GM19043 (cell line): ENCODE measurements at regions not wholly inside any gene's neighbourhood (a gene's known extent, or its start where the extent isn't known, plus 50 kb on each side); places are given as distances from the start of the nearest gene placed in this dataset.
"Not testable (repeated sequence)": the region's sequence is repeated elsewhere in the genome, so short reads cannot be mapped to it uniquely, and the experiment has no call there.

Source experiments
- ATAC-seq: cut with Tn5 transposase; IDR thresholded peaks from one replicate; pipeline ENCODE4 v1.9.1; 2021; ENCODE audit warnings: low read depth; ENCODE audit not compliant: unreplicated experiment

DNA sequence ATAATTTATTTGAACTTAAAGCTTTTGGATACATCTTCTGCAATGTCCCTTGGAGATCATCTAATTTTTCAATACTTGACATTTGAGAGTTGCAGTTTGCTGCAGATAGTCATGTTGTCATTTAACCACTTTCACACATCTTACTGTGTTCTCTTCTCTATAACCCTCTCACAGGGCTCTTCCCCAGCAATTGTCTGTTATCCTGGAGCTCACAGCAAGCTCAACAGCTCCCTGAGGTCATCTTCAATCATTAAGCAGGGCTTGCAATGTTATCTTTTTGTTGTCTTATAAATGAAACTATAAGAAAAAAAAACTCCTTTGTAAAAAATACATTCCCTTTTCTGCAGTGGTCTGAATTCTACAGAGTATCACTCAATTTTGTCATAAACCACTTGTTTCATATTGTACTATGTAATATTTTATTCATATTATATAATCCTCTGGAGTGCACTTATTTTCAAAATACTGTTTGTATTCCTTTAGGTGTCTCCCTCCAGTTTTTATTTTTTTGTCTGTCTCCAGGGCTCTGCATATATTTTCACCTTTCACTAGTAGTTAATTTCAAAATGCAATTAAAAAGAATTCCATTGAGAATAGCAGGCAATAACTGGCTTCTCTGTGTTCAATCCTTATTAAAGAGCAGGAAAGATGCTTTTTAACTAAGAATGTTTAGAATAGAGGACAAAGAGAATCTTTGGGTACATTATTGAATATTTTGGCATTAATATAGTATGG is 106.3 kb upstream of the ARSJ start:
- no peak for ATAC-seq

- no peak for ATAC-seq
These were observed 108.3 kb upstream of the ARSJ start for GRCh38 chr4:114087596-114088230.

DNA sequence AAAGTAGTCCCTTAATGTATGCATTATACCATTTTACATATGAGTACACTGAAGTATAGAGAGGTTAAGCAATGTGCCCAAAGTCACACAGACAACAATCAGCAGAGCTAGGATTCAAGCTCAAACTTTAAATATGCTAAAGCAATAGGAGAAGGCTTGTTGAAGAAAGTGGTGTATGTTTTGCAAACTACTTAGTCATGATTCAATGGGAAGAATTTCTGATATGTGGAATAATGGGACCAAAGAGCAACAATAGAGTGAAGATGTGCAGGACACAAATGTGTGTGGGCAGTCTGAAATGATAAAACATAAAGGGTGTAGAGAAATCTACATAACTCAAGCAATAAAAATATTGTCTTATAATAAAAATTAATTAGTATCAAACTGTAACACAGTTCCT is 109.0 kb upstream of the ARSJ start:
- ATAC-seq = no peak

DNA sequence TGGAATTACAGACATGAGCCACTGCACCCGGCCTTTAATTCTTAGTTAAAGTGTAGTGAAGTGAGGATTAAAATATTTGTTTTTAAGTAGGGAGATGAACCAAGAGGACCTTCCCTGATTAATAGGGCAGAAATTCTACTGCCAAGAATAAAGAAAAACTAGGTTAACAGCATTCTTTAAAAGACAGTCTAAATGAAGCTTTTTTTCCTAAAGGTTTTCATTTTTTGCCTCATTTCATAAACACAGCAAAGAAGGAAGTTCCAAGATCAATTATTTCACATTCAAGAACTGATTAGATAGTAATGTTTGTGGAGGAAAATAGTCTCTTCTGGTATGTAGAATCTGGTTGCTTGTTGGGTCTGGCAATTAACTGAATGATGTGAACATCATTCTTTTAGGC is 112.1 kb upstream of the ARSJ start:
- ATAC-seq = no peak

GRCh38 chr4:114093221-114093715 is 113.8 kb upstream of the ARSJ start:
- no peak for ATAC-seq

GRCh38 chr4:114100288-114101031 is 121.0 kb upstream of the ARSJ start:
- ATAC-seq = no peak

DNA sequence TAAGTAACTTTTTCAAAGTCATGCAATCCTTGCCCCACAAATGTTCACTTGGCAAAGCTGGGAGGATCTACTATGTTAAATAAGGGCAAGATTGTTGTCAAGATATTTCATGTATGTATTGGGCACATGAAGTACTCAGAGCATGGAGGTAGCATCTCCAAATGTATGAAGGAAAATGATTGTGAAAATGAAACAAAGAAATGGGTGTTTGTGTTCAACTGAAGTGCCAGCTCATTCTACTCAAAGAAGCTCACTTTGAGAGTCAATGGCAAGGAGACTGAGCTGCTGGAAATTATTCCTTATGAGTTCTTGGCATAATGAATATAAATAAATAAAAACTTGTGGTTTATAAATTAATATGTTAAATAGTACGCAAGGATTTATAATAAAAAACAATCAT is 124.5 kb upstream of the ARSJ start:
- no peak for ATAC-seq

- no peak for ATAC-seq
These were observed 129.4 kb upstream of the ARSJ start for GRCh38 chr4:114108869-114109268.

- no peak for ATAC-seq
These were observed 130.3 kb upstream of the ARSJ start for GRCh38 chr4:114109776-114110175.

- ATAC-seq = no peak
These were observed 136.1 kb upstream of the ARSJ start for GRCh38 chr4:114115526-114115925.

DNA sequence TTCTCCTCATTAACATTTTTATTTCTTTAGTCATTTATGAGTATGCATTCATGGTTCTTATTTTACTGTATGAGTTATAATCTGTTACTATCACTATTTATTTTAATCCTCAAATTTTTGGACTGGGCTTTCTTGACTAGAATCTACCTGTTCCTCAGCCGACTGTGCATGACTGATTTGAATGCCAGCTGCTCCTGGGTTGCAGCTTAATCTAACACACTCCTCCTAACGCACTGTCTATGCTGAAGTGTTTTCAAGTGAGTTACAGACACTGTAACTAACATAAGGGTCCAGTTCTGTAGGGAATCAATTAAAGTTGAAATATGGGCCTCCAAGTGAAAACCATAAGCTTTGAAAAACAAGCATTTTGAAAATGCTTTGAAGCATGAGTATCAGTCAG is 137.4 kb upstream of the ARSJ start:
- ATAC-seq = no peak

GRCh38 chr4:114121221-114121620 is 141.8 kb upstream of the ARSJ start:
- ATAC-seq = no peak

- no peak for ATAC-seq
These were observed 152.8 kb upstream of the ARSJ start for GRCh38 chr4:114132199-114132598.

- ATAC-seq = no peak
These were observed 153.4 kb upstream of the ARSJ start for GRCh38 chr4:114132830-114133229.

DNA sequence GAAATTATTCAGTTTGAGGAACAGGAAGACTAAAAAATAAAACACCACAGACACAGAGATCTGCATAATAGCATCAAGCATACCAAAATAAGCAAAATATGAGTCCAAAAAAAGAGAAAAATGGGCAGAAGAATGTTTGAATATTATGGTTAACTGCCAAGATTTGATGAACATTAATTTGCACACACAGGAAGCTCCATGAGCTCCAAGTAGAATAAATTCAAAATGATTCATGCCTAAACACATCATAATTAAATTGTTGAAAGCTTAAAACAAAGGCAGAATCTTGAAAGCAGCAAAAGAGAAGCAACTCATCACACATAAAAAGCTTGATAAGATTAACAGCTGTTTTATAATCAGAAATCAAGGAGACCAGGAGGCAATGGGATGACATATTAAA is 156.6 kb upstream of the ARSJ start:
- no peak for ATAC-seq

DNA sequence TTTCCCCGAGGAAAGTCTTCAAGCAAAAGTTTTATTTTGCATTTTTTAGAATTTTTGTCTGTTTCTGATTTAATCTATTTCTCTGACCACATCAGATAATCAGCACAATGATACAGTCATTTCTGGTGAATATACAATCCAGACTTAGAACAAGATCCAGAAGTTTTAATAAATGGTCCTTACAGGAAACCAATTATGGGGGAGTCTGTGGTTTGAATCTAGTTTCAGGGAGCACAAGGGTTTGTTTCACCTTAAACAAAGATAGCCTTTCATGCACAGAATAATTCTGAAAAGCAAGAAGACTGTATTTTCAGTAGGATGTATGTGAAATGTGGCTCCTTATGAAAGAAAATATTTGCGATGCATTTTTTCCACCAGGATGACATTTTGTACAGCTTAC is 158.5 kb upstream of the ARSJ start:
- no peak for ATAC-seq

DNA sequence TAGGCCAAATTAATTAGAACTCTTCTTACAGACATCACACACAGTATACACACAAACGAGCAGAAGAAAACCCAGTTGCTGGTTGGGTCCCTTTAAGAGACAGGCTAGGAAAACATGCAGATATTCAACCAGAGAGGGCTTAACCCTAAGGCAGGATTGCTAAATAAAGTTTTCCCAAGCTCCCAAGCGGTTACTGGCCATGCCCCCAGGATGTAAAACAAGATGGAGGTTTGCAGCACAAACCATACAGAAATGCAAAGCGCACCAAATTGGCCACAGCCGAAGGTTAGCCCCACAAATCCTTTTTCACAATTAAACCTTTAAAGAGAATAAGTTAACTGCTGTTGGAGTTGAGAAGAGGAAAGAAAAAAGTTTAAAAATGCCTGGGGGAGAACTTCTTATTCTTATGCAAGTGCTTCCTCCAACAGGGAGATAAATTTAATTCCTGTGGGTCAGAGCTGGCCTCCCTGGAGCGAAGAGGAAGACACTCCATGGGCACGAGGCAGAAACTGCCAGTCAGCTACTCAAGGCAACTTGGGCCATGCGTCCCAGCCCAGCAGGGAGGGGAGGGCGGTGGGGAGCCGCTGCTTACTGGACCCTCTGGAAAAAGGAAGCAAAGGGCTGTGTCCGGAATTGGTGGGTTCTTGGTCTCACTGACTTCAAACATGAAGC is 167.6 kb upstream of the ARSJ start:
- no peak for ATAC-seq

GRCh38 chr4:114147619-114148208 is 168.3 kb upstream of the ARSJ start:
- not testable (repeated sequence) for ATAC-seq

- not testable (repeated sequence) for ATAC-seq
These were observed 169.1 kb upstream of the ARSJ start for GRCh38 chr4:114148372-114149070.

DNA sequence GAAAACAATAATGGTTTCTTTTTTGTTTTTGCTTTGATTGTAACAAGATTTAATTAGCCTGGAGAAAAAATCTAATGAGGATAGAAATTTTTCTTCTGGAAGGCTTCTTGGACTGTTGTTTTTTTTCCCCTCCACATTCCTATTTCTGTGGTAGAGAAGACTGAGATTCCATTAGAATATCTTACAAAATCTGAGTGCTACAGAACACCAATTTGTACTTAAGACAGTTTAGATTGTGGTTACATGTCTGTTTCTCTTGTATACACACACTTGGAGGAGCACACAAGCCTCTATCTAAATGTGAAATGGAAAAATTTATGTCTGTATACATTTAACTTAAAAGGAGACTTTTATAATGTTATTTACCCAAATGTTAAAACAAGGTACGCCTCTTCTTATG is 176.9 kb upstream of the ARSJ start:
- ATAC-seq = no peak
